ENCODE measurements at regions not wholly inside any gene's neighbourhood (a gene's known extent, or its start where the extent isn't known, plus 50 kb on each side); places are given as distances from the start of the nearest gene placed in this dataset.
A peak's percentile ranks its signal among the peaks of the same experiment; 100 is the strongest.

DNA sequence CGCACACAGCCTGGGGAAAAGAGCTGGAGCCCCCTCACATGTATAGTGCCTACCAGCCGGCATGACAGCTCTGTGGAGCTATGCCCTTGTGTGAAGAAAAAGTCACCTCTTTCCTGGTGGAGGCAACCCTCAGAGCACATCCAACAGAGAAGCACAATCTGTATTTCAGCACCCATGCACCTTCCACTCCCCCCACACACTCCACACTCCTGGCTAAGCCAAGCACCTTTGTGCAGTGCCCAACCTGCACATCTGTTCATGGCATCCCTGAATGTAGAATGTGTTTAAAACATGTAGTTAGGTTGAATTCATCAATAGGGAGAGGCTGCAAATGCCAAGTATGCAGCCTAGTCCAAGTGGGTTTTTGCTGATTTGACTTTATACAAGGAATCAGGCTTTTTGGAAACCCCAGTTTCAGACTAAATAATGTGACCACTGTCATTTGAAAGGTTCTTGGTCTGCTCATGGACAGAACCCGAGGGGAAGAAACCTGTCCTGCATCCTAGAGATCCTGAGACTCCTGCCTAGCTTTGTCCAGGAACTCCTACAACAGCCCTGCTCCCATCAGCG lies 197.1 kb downstream of the TOMM20 start:
- DNase-seq: no peak

- DNase-seq: no peak
These were observed 199.3 kb downstream of the TOMM20 start for GRCh38 chr1:234929369-234929768.

- DNase-seq: no peak
These were observed 200.0 kb downstream of the TOMM20 start for GRCh38 chr1:234928642-234929041.

GRCh38 chr1:234927971-234928640 lies 200.5 kb downstream of the TOMM20 start:
- DNase-seq: no peak

- DNase-seq: no peak
These were observed 201.2 kb downstream of the TOMM20 start for GRCh38 chr1:234927312-234927970.

GRCh38 chr1:234926559-234927311 lies 201.9 kb downstream of the TOMM20 start:
- peak; percentile 26 for DNase-seq

- no peak for DNase-seq
These were observed 202.4 kb downstream of the TOMM20 start for GRCh38 chr1:234926264-234926558.

DNA sequence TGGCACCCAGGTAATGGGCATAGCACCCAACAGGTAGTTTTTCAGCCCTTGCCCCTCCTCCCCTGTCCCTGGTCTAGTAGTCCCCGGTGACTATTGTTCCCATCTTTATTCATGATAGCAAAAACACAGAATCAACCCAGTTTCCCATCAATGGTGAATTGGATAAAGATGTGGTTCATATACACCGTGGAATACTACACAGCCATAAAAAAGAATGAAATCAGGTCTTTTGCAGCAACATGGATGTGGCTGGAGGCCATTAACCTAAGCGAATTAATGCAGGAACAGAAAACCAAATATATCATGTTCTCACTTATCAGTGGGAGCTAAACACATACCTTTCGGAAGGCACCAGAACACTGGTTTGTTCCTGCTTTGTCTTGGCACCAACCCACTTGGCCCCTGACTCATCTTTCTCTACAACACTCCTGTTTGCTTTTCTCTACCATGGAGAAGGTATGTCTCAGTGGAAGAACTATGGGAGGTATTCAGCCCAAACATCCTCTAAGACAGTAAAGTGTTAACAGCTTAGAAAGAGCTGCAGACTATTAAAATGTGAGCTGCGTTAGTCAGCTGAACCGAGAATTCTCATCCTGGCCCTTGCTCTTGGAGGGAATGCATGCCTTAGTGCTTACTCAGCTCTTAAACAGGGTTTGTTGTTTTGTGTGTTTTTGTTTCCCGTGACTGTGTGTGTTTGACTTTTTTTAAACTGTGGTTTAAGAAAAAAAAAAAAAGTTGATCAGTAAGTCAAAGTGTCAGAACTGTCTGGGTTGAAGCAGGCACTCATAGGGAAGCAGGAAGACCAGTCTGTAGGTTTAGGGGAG lies 203.0 kb downstream of the TOMM20 start:
- peak; percentile 57 for DNase-seq

DNA sequence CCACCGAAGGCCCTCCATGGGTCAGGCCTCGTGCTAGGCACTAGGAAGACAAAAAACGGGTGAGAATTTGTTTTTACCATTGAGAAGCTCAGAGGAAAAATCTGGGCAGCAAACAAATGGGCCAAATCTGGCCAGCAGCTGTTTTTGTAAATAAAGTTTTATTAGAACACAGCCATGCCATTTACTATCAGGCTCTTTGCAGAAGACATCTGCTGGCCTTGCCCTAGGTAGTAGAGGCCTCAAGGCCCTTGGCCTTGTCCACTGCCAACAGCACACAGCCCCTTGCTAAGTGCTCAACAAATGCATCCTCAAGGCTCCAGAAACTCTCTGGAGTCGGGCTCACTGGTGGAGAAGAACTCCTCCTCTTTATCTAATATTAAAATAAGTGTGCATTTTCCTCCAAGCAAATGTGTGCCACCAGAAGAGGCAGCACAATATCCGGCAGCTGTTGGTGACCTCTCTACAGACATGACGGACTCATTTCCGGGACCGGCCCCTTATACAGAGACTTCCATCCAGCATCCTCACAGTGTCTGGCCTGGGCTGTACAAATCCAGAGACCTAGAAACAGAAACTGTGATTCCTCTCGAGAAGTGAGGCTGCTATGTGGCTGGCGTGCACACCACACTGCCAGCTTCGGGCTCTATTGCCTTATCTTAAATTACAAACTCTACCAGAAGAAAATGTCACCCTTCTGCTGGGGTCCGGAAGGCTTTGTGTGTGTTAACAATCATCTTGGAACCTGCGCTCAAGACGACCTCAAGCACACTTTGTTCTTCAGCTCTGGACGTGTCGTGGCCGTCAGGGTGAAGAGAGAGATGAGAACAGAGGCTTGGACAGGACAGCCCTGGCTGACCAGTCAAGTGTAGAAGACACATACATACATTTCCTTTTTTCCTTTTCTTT lies 203.9 kb downstream of the TOMM20 start:
- peak; percentile 31 for DNase-seq

GRCh38 chr1:234923626-234924025 lies 205.0 kb downstream of the TOMM20 start:
- no peak for DNase-seq

GRCh38 chr1:234922987-234923386 lies 205.7 kb downstream of the TOMM20 start:
- no peak for DNase-seq

DNA sequence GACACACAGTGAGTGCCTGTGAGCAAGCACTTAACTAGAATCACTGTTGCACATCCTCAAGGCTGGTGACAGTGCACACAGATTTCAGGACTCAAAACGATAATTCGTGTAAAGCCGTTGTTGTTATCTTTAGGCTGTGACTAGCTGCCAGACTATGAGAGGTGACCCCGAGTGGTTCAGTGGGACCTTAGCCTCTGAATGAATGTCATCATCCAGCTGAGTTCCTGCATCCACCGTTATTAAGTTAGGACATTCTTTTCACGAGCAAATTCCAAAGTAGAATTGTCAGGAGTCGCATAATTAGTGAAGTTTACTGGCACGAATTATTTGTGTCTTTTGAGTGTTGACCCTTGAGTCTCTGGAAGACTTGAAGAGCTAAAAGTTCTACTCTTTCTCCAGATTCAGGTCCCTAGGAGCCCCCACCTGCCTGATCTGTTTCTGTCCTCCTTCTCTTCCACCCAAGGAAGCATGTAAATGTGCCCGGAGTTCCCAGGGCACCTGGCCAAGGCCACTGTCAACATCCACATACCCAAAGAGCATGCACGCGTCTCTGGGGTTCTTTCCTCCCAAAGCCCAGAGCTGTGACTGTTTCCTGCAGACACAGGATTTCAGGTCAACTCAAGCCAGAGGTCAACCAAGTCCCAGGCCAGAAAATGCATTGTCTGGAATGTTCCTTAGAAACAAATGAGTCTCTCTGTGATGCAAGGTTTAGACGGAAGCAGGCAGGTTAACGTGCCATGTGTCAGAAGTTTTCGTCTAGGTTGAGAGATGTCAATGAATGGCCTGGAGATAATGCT lies 207.2 kb downstream of the TOMM20 start:
- no peak for DNase-seq

GRCh38 chr1:234920843-234921140 lies 207.8 kb downstream of the TOMM20 start:
- DNase-seq: no peak

GRCh38 chr1:234920136-234920842 lies 208.3 kb downstream of the TOMM20 start:
- no peak for DNase-seq

DNA sequence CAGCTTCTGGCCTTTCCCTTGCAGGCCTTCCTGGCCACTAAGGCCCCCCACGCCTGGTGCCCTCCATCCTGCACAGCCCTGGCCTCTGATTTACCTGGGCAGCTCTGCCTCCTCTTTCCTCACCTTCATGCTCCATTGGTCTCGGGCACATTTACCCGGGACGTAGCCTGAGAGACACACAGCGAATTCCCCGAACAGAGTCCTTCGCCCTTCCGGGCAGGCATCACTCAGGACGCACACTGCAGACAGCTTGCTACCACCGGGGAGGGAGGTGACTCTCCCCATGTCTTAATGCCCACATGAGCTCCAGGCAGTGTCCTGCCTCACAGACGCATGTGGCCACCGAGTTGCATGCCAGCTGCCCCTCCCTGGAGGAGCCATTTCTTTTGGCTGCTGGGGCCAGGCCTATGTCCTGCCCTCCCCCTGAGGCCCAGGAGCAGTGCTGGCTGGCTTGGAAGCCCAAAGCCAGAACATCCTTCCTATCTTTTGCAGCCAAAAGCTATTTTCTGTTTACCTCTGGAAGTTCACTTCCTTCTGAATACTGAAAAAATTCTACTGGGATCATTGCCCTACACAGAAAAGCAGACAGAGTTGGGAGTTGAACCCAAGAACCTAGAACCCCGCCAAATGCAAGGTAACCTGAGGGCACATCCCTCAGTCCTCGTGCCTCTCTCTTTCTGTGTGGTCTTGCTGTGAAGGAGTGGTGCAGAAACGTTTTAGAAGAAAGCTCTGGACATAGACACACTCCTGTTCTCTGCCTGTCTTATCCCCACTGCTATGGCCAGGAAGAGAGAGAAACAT lies 209.5 kb downstream of the TOMM20 start:
- DNase-seq: no peak

DNA sequence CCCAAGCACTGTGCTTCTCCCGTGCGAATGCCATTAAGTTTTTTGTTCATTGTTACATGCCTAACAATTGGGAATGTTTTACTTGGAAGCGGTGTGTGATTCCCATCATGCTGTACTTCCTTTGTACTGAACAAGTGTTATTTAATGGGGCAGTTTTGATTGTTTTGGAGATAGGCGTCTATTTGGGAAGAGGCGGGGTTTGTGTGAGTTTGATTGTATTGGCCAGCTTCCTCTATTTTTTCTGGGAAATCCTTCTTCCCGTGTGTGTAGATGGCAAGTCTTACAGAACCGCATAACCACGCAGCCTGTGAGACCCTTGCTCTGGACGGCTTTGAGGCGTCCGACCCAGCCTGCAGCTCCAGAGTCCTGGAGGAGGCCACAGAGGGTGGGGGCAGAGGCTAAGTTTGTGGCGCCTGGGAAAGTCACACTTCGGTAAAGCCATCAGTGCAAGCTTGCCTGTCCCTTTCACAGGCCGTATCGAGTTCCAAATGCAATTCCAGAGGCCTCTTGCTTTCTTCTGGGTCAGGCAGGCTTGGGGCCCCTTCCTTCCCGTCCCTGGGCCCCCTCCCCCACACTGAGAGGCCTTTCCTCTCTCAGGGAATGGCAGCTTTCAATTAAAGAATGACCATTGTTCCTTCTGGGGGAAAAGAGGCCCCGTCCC lies 210.3 kb downstream of the TOMM20 start:
- DNase-seq: no peak

GRCh38 chr1:234917495-234918180 lies 211.0 kb downstream of the TOMM20 start:
- DNase-seq: no peak

GRCh38 chr1:234916840-234917239 lies 211.8 kb downstream of the TOMM20 start:
- DNase-seq: no peak

Measured in central memory CD4-positive, alpha-beta T cell (primary cell).